ENCODE measurements at regions not wholly inside any gene's neighbourhood (a gene's known extent, or its start where the extent isn't known, plus 50 kb on each side); places are given as distances from the start of the nearest gene placed in this dataset.
"Not testable (repeated sequence)": the region's sequence is repeated elsewhere in the genome, so short reads cannot be mapped to it uniquely, and the experiment has no call there.

GRCh38 chr2:35503311-35503710, 852.3 kb upstream of the CRIM1 start:
- DNase-seq (ENCODE audit: low read depth): no peak
- no peak for TF ChIP-seq CTCF (IDR thresholded peaks at IDR 0.05; ENCODE audit: insufficient read depth, low read depth, low read length, missing control alignments)
- no peak overlapping the region for H3K4me3 ChIP-seq (ENCODE audit: low read length)

GRCh38 chr2:35501076-35501475, 854.5 kb upstream of the CRIM1 start:
- peak; percentile 11 for DNase-seq (ENCODE audit: low read depth)
- no peak for TF ChIP-seq CTCF (IDR thresholded peaks at IDR 0.05; ENCODE audit: insufficient read depth, low read depth, low read length, missing control alignments)
- no peak overlapping the region for H3K4me3 ChIP-seq (ENCODE audit: low read length)

GRCh38 chr2:35496022-35496421, 859.6 kb upstream of the CRIM1 start:
- no peak overlapping the region for H3K4me3 ChIP-seq (ENCODE audit: low read length)
- no peak for TF ChIP-seq CTCF (IDR thresholded peaks at IDR 0.05; ENCODE audit: insufficient read depth, low read depth, low read length, missing control alignments)
- no peak for DNase-seq (ENCODE audit: low read depth)

GRCh38 chr2:35495182-35495581, 860.4 kb upstream of the CRIM1 start:
- TF ChIP-seq CTCF (IDR thresholded peaks at IDR 0.05; ENCODE audit: insufficient read depth, low read depth, low read length, missing control alignments): no peak
- H3K4me3 ChIP-seq (ENCODE audit: low read length): no peak overlapping the region

GRCh38 chr2:35478121-35478520, 877.5 kb upstream of the CRIM1 start:
- not testable (repeated sequence) for H3K4me3 ChIP-seq (ENCODE audit: low read length); DNase-seq (ENCODE audit: low read depth)

More at GRCh38 chr2:35495182-35495581, 860.4 kb upstream of the CRIM1 start:
- no peak for DNase-seq (ENCODE audit: low read depth)

GRCh38 chr2:35468245-35468644, 887.3 kb upstream of the CRIM1 start:
- DNase-seq (ENCODE audit: low read depth): no peak
- H3K4me3 ChIP-seq (ENCODE audit: low read length): no peak overlapping the region
- TF ChIP-seq CTCF (IDR thresholded peaks at IDR 0.05; ENCODE audit: insufficient read depth, low read depth, low read length, missing control alignments): no peak

GRCh38 chr2:35463805-35464596, 891.6 kb upstream of the CRIM1 start:
- TF ChIP-seq CTCF (IDR thresholded peaks at IDR 0.05; ENCODE audit: insufficient read depth, low read depth, low read length, missing control alignments): no peak
- H3K4me3 ChIP-seq (ENCODE audit: low read length): no peak overlapping the region
- no peak for DNase-seq (ENCODE audit: low read depth)
